Activated T-helper 2 cell treated with anti-CD3 and anti-CD28 coated beads, Interferon-gamma antibody, Interleukin-2, Interleukin-4, amounts not matched to agents 10 μg/mL and 5 μg/mL and 100 μg/mL, durations not matched to agents 14 hours and 24 hours and 36 hours (primary cell): ENCODE measurements at regions not wholly inside any gene's neighbourhood (a gene's known extent, or its start where the extent isn't known, plus 50 kb on each side); places are given as distances from the start of the nearest gene placed in this dataset.

Experiments used
- DNase-seq: peaks from one replicate; pipeline ENCODE4 v3.0.0; 2021; ENCODE audit warnings: low spot score
- H3K27ac Mint-ChIP-seq: one replicate; pipeline ENCODE4 v1.8.0; 2021; ENCODE audit warnings: mixed read lengths
- H3K27me3 Mint-ChIP-seq: one replicate; pipeline ENCODE4 v1.8.0; 2021; ENCODE audit warnings: low read depth, mixed read lengths
- H3K36me3 Mint-ChIP-seq: one replicate; pipeline ENCODE4 v1.8.0; 2021; ENCODE audit warnings: low read depth, mixed read lengths
- H3K4me1 Mint-ChIP-seq: one replicate; pipeline ENCODE4 v1.8.0; 2021; ENCODE audit warnings: low read depth, mixed read lengths
- H3K4me3 Mint-ChIP-seq: one replicate; pipeline ENCODE4 v1.8.0; 2021; ENCODE audit warnings: low read depth, mild to moderate bottlenecking, moderate library complexity, mixed read lengths
- H3K9me3 Mint-ChIP-seq: one replicate; pipeline ENCODE4 v1.8.0; 2021; ENCODE audit warnings: mixed read lengths
- intact Hi-C: fragments of 100-400 bp; cut with micrococcal nuclease; formaldehyde crosslinking; loops from one replicate; pipeline ENCODE4 v1.15.1; 2023

DNA sequence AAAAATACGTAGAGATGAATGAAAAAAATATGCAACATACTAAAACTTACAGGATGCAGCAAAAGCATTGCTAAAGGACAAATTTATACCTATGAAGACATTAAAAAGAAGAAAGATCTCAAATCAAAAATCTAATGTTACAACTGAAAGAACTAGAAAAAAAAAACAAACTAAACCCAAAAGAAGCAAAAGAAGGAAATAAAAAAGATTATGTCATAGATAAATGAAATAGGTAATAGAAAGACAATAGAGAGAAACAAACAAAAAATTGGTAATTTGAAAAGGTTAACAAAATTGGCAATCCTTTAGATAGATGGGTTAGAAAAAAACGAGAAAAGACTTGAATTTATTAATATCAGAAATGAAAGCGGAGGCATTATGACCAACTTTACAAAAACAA lies 1000.2 kb downstream of the TLE4 start:
- Mint-ChIP-seq H3K27ac (no peak overlapping the region), H3K27me3 (no peaks in the 10 kb centered on the region), H3K4me1 (no peaks in the 10 kb centered on the region), H3K9me3 (peaks cover 52% of the 10 kb centered on the region), H3K4me3 (no peak overlapping the region), H3K36me3 (no peaks in the 10 kb centered on the region)
- intact Hi-C loops: no loop called here
- DNase-seq: no peak

DNA sequence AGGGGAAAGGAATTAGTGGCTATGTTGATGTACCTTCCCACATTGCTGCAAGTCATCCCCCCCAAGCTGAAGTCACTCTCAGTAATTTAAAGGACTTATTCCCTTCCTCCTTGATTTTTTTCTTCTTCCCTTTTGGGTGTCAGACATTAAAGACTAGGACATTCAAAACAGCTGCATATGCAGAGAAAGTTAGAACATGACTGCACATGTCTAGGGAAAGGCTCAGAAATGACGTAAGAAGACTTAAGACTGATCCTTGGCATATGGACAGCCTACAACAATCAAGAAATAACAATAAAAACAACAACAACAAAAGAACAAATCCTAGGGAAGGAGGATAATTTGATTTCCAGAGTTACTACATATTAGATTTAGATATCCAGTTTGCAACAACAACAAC lies 997.5 kb downstream of the TLE4 start:
- Mint-ChIP-seq H3K4me3 (no peak overlapping the region), H3K4me1 (no peaks in the 10 kb centered on the region), H3K27ac (no peak overlapping the region), H3K27me3 (no peaks in the 10 kb centered on the region), H3K9me3 (peaks cover 36% of the 10 kb centered on the region), H3K36me3 (no peaks in the 10 kb centered on the region)
- intact Hi-C loops: no loop called here
- DNase-seq: no peak

DNA sequence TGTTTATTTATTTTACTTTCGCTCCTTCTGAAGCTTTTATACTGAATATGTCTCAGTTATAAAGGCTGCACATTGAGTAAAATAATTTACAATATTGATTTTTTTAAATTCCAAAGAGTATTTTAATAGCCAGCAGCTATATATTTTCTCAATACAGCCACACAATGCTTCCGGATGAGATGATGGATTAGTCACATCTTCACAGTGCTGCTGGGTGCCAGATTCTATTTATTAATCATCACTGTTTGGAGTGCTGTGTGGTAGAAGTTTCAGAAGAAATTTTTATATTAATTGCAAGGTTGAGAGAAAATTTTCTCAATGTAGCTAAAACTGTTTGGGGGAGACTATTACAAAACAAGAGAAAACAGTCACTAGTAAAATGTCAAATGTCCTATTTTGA lies 989.8 kb downstream of the TLE4 start:
- Mint-ChIP-seq H3K36me3 (no peaks in the 10 kb centered on the region), H3K9me3 (peaks cover 14% of the 10 kb centered on the region), H3K27ac (no peak overlapping the region), H3K4me1 (no peaks in the 10 kb centered on the region), H3K4me3 (no peak overlapping the region), H3K27me3 (no peaks in the 10 kb centered on the region)
- DNase-seq: no peak
- intact Hi-C loops: no loop called here

DNA sequence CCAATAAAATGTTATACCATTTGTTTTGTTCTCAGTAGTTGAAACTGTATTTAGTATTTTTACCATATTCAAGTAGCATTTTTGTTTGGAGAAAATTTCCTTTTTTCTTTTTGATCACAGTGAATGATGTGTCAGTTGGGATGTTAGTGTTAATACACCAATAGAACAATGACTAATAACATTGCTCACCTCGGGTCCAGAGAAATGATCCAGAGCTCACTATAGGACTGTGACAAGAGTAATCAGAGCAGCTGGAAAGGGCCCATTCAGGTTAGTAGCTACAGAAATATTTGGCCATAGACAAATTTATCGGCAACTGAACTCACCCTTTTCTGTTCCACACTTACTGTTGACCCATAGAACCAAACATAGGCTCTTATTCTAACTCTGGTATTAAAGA lies 989.2 kb downstream of the TLE4 start:
- Mint-ChIP-seq H3K9me3 (peaks cover 14% of the 10 kb centered on the region), H3K4me1 (no peaks in the 10 kb centered on the region), H3K4me3 (no peak overlapping the region), H3K27me3 (no peaks in the 10 kb centered on the region), H3K27ac (no peak overlapping the region), H3K36me3 (no peaks in the 10 kb centered on the region)
- intact Hi-C loops: no loop called here
- no peak for DNase-seq

DNA sequence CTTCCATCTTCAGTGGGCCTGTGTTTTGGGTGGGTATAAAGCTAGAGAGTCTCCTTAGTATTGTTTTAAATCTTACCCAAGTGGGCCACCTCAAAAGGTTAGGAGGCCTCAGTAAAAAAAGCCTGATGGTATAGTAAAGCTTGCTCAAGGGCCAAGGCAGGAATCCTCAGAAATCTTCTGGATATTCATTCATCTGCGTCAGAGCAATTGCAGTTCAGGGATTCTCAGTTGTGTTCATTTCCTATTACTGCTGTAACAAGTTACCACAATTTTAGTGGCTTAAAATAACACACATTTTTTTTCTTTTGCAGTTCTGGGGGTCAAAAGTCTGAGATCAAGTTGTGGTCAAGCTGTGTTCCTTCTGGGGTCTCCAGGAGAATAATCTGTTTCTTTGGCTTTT lies 985.5 kb downstream of the TLE4 start:
- intact Hi-C loops: no loop called here
- Mint-ChIP-seq H3K4me3 (no peak overlapping the region), H3K27me3 (no peaks in the 10 kb centered on the region), H3K4me1 (no peaks in the 10 kb centered on the region), H3K27ac (no peak overlapping the region), H3K9me3 (peaks cover 9% of the 10 kb centered on the region), H3K36me3 (no peaks in the 10 kb centered on the region)
- DNase-seq: no peak

DNA sequence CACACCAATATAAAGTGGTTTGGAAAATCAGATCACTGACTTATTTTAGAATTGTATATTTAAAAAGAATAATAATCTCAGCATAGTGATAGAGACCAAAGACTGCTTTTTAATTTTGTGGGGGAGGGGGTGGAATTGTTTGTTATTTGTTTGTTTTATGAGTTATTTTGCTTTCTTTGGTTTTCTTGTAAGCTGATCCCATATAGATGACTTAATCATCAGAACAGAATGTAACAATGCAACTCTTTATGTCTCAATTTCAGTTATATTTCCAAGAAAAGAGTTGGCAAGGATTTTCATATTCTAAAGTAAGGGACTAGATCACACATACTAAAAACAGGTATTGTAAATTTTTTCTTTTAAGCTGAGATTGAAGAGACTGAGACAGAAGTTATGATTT lies 984.9 kb downstream of the TLE4 start:
- Mint-ChIP-seq H3K4me1 (no peaks in the 10 kb centered on the region), H3K36me3 (no peaks in the 10 kb centered on the region), H3K27me3 (no peaks in the 10 kb centered on the region), H3K4me3 (no peak overlapping the region), H3K27ac (no peak overlapping the region), H3K9me3 (peaks cover 9% of the 10 kb centered on the region)
- intact Hi-C loops: no loop called here
- DNase-seq: no peak

DNA sequence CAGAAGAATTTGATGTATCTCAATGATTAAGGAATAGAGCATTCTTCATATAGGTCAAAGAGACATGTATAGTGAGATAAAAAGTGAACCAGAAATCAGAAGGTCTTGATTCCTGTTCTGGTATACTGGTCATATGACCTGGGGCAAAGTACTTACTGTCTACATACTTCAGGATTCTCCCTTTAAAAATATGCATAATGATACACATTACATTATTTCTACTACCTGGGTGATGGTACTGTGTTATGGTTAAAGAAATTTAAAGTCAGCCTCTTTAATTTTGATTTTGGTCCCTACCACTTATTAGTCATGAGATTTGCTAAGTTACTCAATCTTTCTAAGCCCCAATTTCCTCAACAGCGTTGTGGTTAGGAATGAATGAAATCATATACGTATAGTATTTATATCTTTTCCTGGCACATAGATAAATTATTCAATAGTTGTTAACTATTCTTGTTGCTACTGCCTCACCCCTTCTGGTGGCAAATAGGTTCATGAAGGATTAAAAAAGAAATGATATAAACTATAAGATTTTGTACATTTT lies 984.1 kb downstream of the TLE4 start:
- intact Hi-C loops: no loop called here
- peaks cover 9% of the 10 kb centered on the region for H3K9me3 Mint-ChIP-seq
- H3K4me1 Mint-ChIP-seq: no peaks in the 10 kb centered on the region
- no peak overlapping the region for H3K27ac Mint-ChIP-seq
- H3K27me3 Mint-ChIP-seq: no peaks in the 10 kb centered on the region
- no peak overlapping the region for H3K4me3 Mint-ChIP-seq
- no peak for DNase-seq
- no peaks in the 10 kb centered on the region for H3K36me3 Mint-ChIP-seq

DNA sequence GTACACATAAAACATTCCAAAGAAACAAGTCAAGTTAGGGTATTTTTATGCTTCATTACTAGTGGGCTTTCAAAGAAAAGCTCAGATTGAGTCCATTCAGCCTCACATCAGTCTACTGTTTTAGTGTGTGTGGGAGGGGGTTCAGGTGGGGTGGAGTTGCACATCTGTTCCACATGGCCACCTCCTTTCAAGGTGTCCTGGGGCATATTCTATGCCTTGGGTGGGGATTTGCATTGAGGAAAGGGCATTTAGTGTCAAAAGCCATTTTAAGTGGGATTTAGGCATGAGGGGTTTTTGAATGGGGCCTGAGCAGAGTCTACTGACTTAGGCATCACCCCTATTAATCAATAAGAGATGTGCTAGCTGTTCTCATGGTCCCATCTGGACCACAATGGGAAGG lies 983.1 kb downstream of the TLE4 start:
- intact Hi-C loops: no loop called here
- no peaks in the 10 kb centered on the region for H3K27me3 Mint-ChIP-seq

DNA sequence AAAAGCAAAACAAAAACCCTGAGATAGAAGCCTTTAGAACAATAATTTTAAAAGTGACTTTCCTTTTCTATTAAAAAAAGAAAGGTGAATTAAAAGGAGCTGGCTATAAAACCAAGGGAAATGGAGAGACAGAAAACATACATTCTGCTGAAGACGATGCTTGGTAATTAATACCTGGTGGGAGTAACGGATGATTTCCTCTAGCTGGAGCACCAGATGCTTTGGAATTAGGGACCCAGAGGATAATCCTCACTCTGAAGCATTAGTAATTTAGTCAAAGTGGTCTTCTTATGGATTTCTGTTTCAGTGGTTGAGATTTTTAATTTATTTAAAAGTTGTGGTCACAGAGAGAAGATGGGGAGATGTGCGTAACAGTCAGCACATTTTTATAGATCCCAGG lies 982.5 kb downstream of the TLE4 start:
- intact Hi-C loops: no loop called here
- Mint-ChIP-seq H3K9me3 (peaks cover 9% of the 10 kb centered on the region), H3K4me3 (no peak overlapping the region), H3K27me3 (no peaks in the 10 kb centered on the region), H3K4me1 (no peaks in the 10 kb centered on the region), H3K36me3 (no peaks in the 10 kb centered on the region), H3K27ac (no peak overlapping the region)
- DNase-seq: no peak

More for the DNA sequence above, 983.1 kb downstream of the TLE4 start:
- no peak for DNase-seq
- no peaks in the 10 kb centered on the region for H3K4me1 Mint-ChIP-seq
- H3K9me3 Mint-ChIP-seq: peaks cover 9% of the 10 kb centered on the region
- no peak overlapping the region for H3K4me3 Mint-ChIP-seq
- no peaks in the 10 kb centered on the region for H3K36me3 Mint-ChIP-seq
- H3K27ac Mint-ChIP-seq: no peak overlapping the region

DNA sequence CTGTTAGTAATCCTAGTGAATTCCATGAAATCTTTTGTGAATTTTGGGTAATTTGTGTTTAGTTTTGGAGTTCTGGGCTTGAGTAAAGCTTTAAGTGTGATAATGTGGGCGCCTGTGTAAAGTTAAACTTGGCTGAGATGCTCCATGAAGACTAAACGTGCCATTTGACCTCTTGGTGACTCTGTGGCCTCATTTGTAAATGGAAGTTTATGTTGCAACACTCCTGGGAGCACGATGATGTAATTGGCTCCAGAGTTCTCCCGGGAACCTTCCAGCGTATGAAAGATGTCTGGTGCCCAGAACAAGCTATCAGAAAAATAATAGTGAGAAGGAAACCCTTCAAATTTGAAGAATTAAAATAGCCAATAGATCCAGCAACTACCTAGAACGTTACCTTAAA lies 981.2 kb downstream of the TLE4 start:
- no peak overlapping the region for H3K27ac Mint-ChIP-seq
- no peaks in the 10 kb centered on the region for H3K4me1 Mint-ChIP-seq
- intact Hi-C loops: no loop called here
- H3K4me3 Mint-ChIP-seq: no peak overlapping the region
- no peak for DNase-seq
- H3K27me3 Mint-ChIP-seq: no peaks in the 10 kb centered on the region
- H3K36me3 Mint-ChIP-seq: no peaks in the 10 kb centered on the region
- peaks cover 9% of the 10 kb centered on the region for H3K9me3 Mint-ChIP-seq

DNA sequence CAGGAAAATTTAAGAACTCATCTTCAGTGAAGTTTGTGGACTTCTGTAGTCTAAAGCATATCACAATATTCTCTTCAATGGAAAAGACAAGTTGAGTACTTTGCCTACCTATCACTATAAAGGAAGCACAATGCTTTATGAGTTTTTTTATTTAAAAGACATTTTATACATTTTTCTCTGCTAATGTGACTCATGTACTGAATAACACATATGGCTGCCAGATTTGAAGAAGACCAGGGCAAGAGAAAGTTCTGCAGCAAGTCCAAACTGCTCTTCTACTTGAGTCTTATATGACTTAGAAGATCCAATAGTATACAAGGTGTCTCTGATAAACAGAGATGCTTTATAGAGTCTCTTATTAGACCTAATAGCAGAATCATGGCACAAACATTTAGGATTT lies 978.4 kb downstream of the TLE4 start:
- no peak overlapping the region for H3K4me3 Mint-ChIP-seq
- no peaks in the 10 kb centered on the region for H3K4me1 Mint-ChIP-seq
- no peak overlapping the region for H3K27ac Mint-ChIP-seq
- no peak for DNase-seq
- no peaks in the 10 kb centered on the region for H3K27me3 Mint-ChIP-seq
- H3K9me3 Mint-ChIP-seq: no peaks in the 10 kb centered on the region
- no peaks in the 10 kb centered on the region for H3K36me3 Mint-ChIP-seq
- intact Hi-C loops: no loop called here

DNA sequence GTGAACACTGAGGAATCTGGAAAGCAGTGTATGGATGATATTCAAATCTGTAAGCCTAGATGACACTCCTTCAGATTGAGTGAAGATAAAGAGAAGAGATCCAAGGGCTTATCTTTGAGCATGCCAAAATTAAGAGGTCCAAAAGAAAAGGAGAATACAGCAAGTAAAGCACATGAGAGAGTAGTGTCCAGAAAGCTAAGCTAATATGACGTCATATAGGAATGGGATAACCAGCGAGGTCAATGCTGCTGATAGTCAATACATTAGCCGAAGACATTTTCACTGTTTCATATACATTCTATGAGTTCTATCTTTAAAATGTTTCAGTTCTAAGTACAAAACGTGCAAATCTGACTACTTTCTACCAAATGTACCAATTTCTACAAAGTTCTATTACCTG lies 975.8 kb downstream of the TLE4 start:
- Mint-ChIP-seq H3K27ac (no peak overlapping the region), H3K27me3 (no peaks in the 10 kb centered on the region), H3K9me3 (no peaks in the 10 kb centered on the region), H3K36me3 (no peaks in the 10 kb centered on the region), H3K4me1 (no peaks in the 10 kb centered on the region), H3K4me3 (no peak overlapping the region)
- DNase-seq: no peak
- intact Hi-C loops: no loop called here

DNA sequence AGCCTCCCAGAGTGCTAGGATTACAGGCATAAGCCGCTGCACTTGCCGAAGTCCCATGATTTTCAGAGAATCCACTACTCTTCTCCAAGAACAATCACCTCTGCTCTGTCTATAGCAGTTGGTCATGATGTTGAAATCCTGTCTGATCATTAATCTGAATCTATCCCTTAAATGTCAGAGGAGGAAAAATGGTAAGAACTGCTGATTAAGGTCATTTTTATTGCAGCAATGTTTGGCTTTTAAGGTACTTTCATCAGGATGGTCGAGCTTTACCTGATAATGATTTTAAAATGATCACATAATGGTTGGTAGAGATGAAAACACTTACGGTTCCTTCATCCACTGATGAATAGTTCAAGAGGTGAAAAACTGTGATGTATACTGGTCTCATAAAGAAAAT lies 968.6 kb downstream of the TLE4 start:
- Mint-ChIP-seq H3K9me3 (peaks cover 6% of the 10 kb centered on the region), H3K4me1 (no peaks in the 10 kb centered on the region)
- intact Hi-C loops: no loop called here

DNA sequence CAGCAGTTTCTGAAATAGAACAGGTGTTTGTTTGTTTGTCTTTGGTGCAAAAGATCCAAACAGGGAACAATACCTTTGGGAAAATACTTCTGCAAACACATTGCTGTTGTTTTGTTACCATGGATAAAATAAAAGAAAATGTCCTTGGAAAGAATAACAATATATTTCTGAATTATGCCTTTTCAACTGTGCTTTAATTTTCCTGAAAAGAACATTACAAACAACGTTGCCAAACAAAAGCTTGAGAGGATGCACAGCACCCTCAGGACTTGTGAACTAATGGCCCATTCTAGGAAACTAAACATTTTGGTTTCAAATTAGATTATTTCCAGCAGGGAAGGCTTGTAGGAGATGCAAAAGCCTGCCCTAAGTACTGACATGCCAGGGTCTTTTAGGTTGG lies 967.2 kb downstream of the TLE4 start:
- intact Hi-C loops: no loop called here
- no peak for DNase-seq
- H3K9me3 Mint-ChIP-seq: peaks cover 11% of the 10 kb centered on the region
- no peak overlapping the region for H3K4me3 Mint-ChIP-seq
- H3K4me1 Mint-ChIP-seq: no peaks in the 10 kb centered on the region
- no peak overlapping the region for H3K27ac Mint-ChIP-seq
- no peaks in the 10 kb centered on the region for H3K36me3 Mint-ChIP-seq
- no peaks in the 10 kb centered on the region for H3K27me3 Mint-ChIP-seq

More for the DNA sequence above, 968.6 kb downstream of the TLE4 start:
- H3K27ac Mint-ChIP-seq: no peak overlapping the region
- no peaks in the 10 kb centered on the region for H3K27me3 Mint-ChIP-seq
- H3K4me3 Mint-ChIP-seq: no peak overlapping the region
- H3K36me3 Mint-ChIP-seq: no peaks in the 10 kb centered on the region
- no peak for DNase-seq
